MM.1S (cell line): ENCODE measurements at regions not wholly inside any gene's neighbourhood (a gene's known extent, or its start where the extent isn't known, plus 50 kb on each side); places are given as distances from the start of the nearest gene placed in this dataset.

Source experiments
- DNase-seq: peaks from one replicate; pipeline ENCODE4 v3.0.0-alpha.2; 2015
- H2AFZ ChIP-seq: fragments of 300-600 bp; sonication (generic); 2 replicates; pipeline ENCODE4 v1.6.0; 2016; ENCODE audit warnings: antibody characterized with exemption, low read length
- H3F3A ChIP-seq: fragments of 300-600 bp; sonication (generic); 2 replicates; pipeline ENCODE4 v1.6.1; 2016; ENCODE audit warnings: mild to moderate bottlenecking, antibody characterized with exemption, low read length, moderate library complexity, mixed read lengths; ENCODE audit not compliant: insufficient read depth
- H3K27ac ChIP-seq: fragments of 300-600 bp; sonication (generic); 2 replicates; pipeline ENCODE4 v1.5.1; 2016; ENCODE audit warnings: mild to moderate bottlenecking, low read length
- H3K27me3 ChIP-seq: fragments of 300-600 bp; sonication (generic); replicated peaks from 2 replicates; pipeline ENCODE4 v1.6.0; 2016; ENCODE audit warnings: low read length; ENCODE audit not compliant: insufficient read depth
- H3K36me3 ChIP-seq: fragments of 300-600 bp; sonication (generic); replicated peaks from 2 replicates; pipeline ENCODE4 v1.6.1; 2016; ENCODE audit warnings: mild to moderate bottlenecking, low read length, mixed read lengths; ENCODE audit not compliant: insufficient read depth
- H3K4me1 ChIP-seq: fragments of 300-600 bp; sonication (generic); 2 replicates; pipeline ENCODE4 v1.6.1; 2016; ENCODE audit warnings: low read length, mixed read lengths
- H3K4me2 ChIP-seq: fragments of 300-600 bp; sonication (generic); 2 replicates; pipeline ENCODE4 v1.6.0; 2016; ENCODE audit warnings: low read depth, low read length
- H3K4me3 ChIP-seq: fragments of 300-600 bp; sonication (generic); 2 replicates; pipeline ENCODE4 v1.5.1; 2016; ENCODE audit warnings: low read length, mixed read lengths
- H3K79me2 ChIP-seq: fragments of 300-600 bp; sonication (generic); 2 replicates; pipeline ENCODE4 v1.6.1; 2016; ENCODE audit warnings: mixed run types, low read length, mixed read lengths
- H3K9ac ChIP-seq: fragments of 300-600 bp; sonication (generic); 2 replicates; pipeline ENCODE4 v1.6.1; 2016; ENCODE audit warnings: low read length, mixed read lengths
- H3K9me2 ChIP-seq: fragments of 300-600 bp; sonication (generic); replicated peaks from 2 replicates; pipeline ENCODE4 v1.6.1; 2016; ENCODE audit warnings: mild to moderate bottlenecking, low read length, mixed read lengths; ENCODE audit not compliant: insufficient read depth
- H3K9me3 ChIP-seq: fragments of 300-600 bp; sonication (generic); replicated peaks from 2 replicates; pipeline ENCODE4 v1.6.1; 2016; ENCODE audit warnings: mild to moderate bottlenecking, low read length, mixed read lengths; ENCODE audit not compliant: insufficient read depth
- H4K20me1 ChIP-seq: fragments of 300-600 bp; sonication (generic); 2 replicates; pipeline ENCODE4 v1.6.1; 2016; ENCODE audit warnings: mild to moderate bottlenecking, low read length, moderate library complexity, mixed read lengths; ENCODE audit not compliant: insufficient read depth
- CTCF ChIP-seq: fragments of 300-600 bp; sonication (generic); IDR thresholded peaks from 2 replicates; pipeline ENCODE4 v1.5.1; 2016; ENCODE audit warnings: antibody characterized with exemption, low read length, mixed read lengths
- EZH2 ChIP-seq: fragments of 300-600 bp; sonication (generic); optimal IDR thresholded peaks from 2 replicates; pipeline ENCODE3; 2017; ENCODE audit warnings: low read depth, mild to moderate bottlenecking, antibody characterized with exemption, low read length, mixed read lengths
- EZH2phosphoT487 ChIP-seq: fragments of 300-600 bp; sonication (generic); IDR thresholded peaks from 2 replicates; pipeline ENCODE4 v1.6.1; 2018; ENCODE audit warnings: antibody characterized with exemption, low read length

- no peak overlapping the region for H3K4me3 ChIP-seq
- H3K4me1 ChIP-seq: no peaks in the 10 kb centered on the region
- no peak for TF ChIP-seq EZH2
- TF ChIP-seq CTCF: no peak
- no peak for TF ChIP-seq EZH2phosphoT487
- H3K79me2 ChIP-seq: no peaks in the 10 kb centered on the region
- H3K27me3 ChIP-seq: no peaks in the 10 kb centered on the region
- no peaks in the 10 kb centered on the region for H3K36me3 ChIP-seq
- H4K20me1 ChIP-seq: no peaks in the 10 kb centered on the region
- DNase-seq: no peak
- no peaks in the 10 kb centered on the region for H3K9me3 ChIP-seq
- H3K9me2 ChIP-seq: no peaks in the 10 kb centered on the region
- no peaks in the 10 kb centered on the region for H3F3A ChIP-seq
- no peak overlapping the region for H3K27ac ChIP-seq
- no peak overlapping the region for H3K9ac ChIP-seq
- no peak overlapping the region for H3K4me2 ChIP-seq
- no peak overlapping the region for H2AFZ ChIP-seq
Measured at GRCh38 chr20:57034001-57034400, 232.4 kb downstream of the BMP7 start.

- Histone ChIP-seq H2AFZ (no peak overlapping the region), H3K9ac (no peak overlapping the region)
- TF ChIP-seq EZH2phosphoT487 (no peak), CTCF (no peak), EZH2 (no peak)
Measured at GRCh38 chr20:57037689-57038088, 228.8 kb downstream of the BMP7 start.

GRCh38 chr20:57038608-57039440, 227.6 kb downstream of the BMP7 start:
- Histone ChIP-seq H3K4me3 (no peak overlapping the region), H3K4me2 (no peak overlapping the region), H3K79me2 (no peaks in the 10 kb centered on the region), H3K9me2 (no peaks in the 10 kb centered on the region), H3K9ac (no peak overlapping the region), H3K27me3 (no peaks in the 10 kb centered on the region), H3F3A (no peaks in the 10 kb centered on the region), H3K27ac (no peak overlapping the region), H3K4me1 (no peaks in the 10 kb centered on the region), H4K20me1 (no peaks in the 10 kb centered on the region), H3K9me3 (no peaks in the 10 kb centered on the region), H2AFZ (no peak overlapping the region), H3K36me3 (no peaks in the 10 kb centered on the region)
- TF ChIP-seq EZH2 (no peak), CTCF (no peak), EZH2phosphoT487 (no peak)
- no peak for DNase-seq

More at GRCh38 chr20:57037689-57038088, 228.8 kb downstream of the BMP7 start:
- Histone ChIP-seq H3K36me3 (no peaks in the 10 kb centered on the region), H3K27ac (no peak overlapping the region), H3K27me3 (no peaks in the 10 kb centered on the region), H4K20me1 (no peaks in the 10 kb centered on the region), H3F3A (no peaks in the 10 kb centered on the region), H3K9me2 (no peaks in the 10 kb centered on the region), H3K4me2 (no peak overlapping the region), H3K9me3 (no peaks in the 10 kb centered on the region), H3K4me3 (no peak overlapping the region), H3K79me2 (no peaks in the 10 kb centered on the region), H3K4me1 (no peaks in the 10 kb centered on the region)
- DNase-seq: no peak
